Head of caudate nucleus (tissue), 42 donors: ENCODE measurements at regions not wholly inside any gene's neighbourhood (a gene's known extent, or its start where the extent isn't known, plus 50 kb on each side); places are given as distances from the start of the nearest gene placed in this dataset.

Experiments
- DNase-seq, 42 donors: peaks; one replicate each; pipeline versions ENCODE4 v3.0.0 to v3.0.0-alpha.2; 2020 to 2021; ENCODE audit warnings: mixed read lengths in 7 of 42
- intact Hi-C: fragments of 100-400 bp; cut with DNase I; formaldehyde crosslinking; loops from one replicate; pipeline ENCODE4 v1.15.0; 2022

- intact Hi-C loops, result no loop called here
- DNase-seq, result no peak
These were observed 201.1 kb downstream of the SAMD5 start for GRCh38 chr6:147709396-147710272.

GRCh38 chr6:147710890-147711289, 202.4 kb downstream of the SAMD5 start:
- intact Hi-C loops, result no loop called here
- DNase-seq, result no peak

- intact Hi-C loops, result no loop called here
- DNase-seq, result no peak
These were observed 203.0 kb downstream of the SAMD5 start for GRCh38 chr6:147711476-147711875.

- intact Hi-C loops, result no loop called here
- no peak for DNase-seq
These were observed 204.4 kb downstream of the SAMD5 start for GRCh38 chr6:147712841-147713240.

- peak in 3 of 42 donors; percentile 11 to 32 (median 19) for DNase-seq
- intact Hi-C loops, result no loop called here
These were observed 206.5 kb downstream of the SAMD5 start for GRCh38 chr6:147715035-147715434.

GRCh38 chr6:147716434-147716833, 207.9 kb downstream of the SAMD5 start:
- no peak for DNase-seq
- intact Hi-C loops, result no loop called here

- DNase-seq, result no peak
- intact Hi-C loops, result no loop called here
These were observed 209.5 kb downstream of the SAMD5 start for GRCh38 chr6:147717991-147718390.

GRCh38 chr6:147722158-147722557, 213.7 kb downstream of the SAMD5 start:
- intact Hi-C loops, result no loop called here
- DNase-seq, result no peak

- DNase-seq, result no peak
- intact Hi-C loops, result no loop called here
These were observed 216.0 kb downstream of the SAMD5 start for GRCh38 chr6:147724454-147724853.

GRCh38 chr6:147726342-147726741, 217.9 kb downstream of the SAMD5 start:
- DNase-seq, result no peak
- intact Hi-C loops, result no loop called here

GRCh38 chr6:147728903-147729302, 220.4 kb downstream of the SAMD5 start:
- intact Hi-C loops, result no loop called here
- DNase-seq, result no peak

- intact Hi-C loops, result no loop called here
- no peak for DNase-seq
These were observed 225.2 kb downstream of the SAMD5 start for GRCh38 chr6:147733686-147734085.

GRCh38 chr6:147734151-147734550, 225.7 kb downstream of the SAMD5 start:
- DNase-seq, result no peak
- intact Hi-C loops, result no loop called here

GRCh38 chr6:147735924-147736323, 227.4 kb downstream of the SAMD5 start:
- peak in 4 of 42 donors; percentile 7 to 55 (median 18) for DNase-seq
- intact Hi-C loops, result no loop called here

- intact Hi-C loops, result no loop called here
- DNase-seq, result no peak
These were observed 228.6 kb downstream of the SAMD5 start for GRCh38 chr6:147737115-147737514.

GRCh38 chr6:147738099-147738498, 229.6 kb downstream of the SAMD5 start:
- DNase-seq, result no peak
- intact Hi-C loops, result no loop called here

GRCh38 chr6:147738516-147739162, 230.1 kb downstream of the SAMD5 start:
- peak in 3 of 42 donors; percentile 6 to 22 (median 17) for DNase-seq
- intact Hi-C loops, result no loop called here

GRCh38 chr6:147740326-147740725, 231.8 kb downstream of the SAMD5 start:
- intact Hi-C loops, result no loop called here
- DNase-seq, result no peak

- intact Hi-C loops, result no loop called here
- DNase-seq, result no peak
These were observed 232.4 kb downstream of the SAMD5 start for GRCh38 chr6:147740916-147741315.

GRCh38 chr6:147741389-147741788, 232.9 kb downstream of the SAMD5 start:
- intact Hi-C loops, result no loop called here
- no peak for DNase-seq

- no peak for DNase-seq
- intact Hi-C loops, result no loop called here
These were observed 233.9 kb downstream of the SAMD5 start for GRCh38 chr6:147742440-147742839.
